HG02588 (cell line): ENCODE measurements at regions not wholly inside any gene's neighbourhood (a gene's known extent, or its start where the extent isn't known, plus 50 kb on each side); places are given as distances from the start of the nearest gene placed in this dataset.

ENCODE experiments used
- ATAC-seq: cut with Tn5 transposase; IDR thresholded peaks from one replicate; pipeline ENCODE4 v1.9.1; 2021; ENCODE audit warnings: mild to moderate bottlenecking, moderate library complexity; ENCODE audit not compliant: unreplicated experiment

DNA sequence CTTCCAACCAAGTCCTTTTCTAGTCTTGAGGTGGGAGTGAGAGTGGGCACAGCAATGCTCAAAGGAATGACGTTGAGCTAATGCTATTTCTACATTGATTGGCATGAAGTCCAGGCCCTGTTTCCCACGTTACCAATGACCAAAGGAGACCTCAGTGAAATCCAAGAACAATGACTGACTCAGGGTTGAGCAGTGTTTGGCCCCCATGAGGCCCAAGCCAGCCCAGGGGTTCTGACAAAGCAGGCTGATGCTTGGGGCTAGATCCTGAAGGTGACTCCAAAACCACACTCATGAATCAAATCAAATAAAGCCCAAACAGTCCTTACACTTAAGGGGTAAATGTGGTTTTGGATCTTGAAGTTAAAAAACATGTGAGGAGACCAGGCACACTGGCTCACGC lies 278.5 kb upstream of the GJB5 start:
- no peak for ATAC-seq

DNA sequence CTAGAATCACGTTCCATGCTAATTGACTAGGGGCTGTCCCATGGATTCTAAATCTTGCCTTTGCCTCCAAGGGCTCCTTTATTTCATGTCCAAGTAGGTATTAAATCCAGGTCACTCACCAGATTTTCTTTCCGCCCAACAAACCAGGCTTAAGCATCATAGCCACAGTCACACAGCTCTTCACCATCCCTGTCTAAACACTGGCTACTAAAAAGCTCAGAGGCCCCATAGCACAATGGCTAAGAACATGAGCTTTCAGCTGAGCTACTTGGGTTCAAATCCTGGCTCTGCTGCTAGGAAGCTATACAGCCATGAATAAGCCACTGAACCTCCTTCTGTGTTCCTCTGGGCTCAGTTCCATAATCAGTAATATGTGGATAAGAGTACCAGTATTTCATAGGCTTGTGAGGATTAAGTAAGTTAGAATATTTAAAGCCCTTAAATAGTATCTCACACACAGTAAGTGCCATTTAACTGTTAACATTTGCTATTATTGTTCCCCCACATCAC lies 277.2 kb upstream of the GJB5 start:
- no peak for ATAC-seq

GRCh38 chr1:34478515-34479076 lies 276.3 kb upstream of the GJB5 start:
- no peak for ATAC-seq

GRCh38 chr1:34479731-34480130 lies 275.1 kb upstream of the GJB5 start:
- no peak for ATAC-seq

DNA sequence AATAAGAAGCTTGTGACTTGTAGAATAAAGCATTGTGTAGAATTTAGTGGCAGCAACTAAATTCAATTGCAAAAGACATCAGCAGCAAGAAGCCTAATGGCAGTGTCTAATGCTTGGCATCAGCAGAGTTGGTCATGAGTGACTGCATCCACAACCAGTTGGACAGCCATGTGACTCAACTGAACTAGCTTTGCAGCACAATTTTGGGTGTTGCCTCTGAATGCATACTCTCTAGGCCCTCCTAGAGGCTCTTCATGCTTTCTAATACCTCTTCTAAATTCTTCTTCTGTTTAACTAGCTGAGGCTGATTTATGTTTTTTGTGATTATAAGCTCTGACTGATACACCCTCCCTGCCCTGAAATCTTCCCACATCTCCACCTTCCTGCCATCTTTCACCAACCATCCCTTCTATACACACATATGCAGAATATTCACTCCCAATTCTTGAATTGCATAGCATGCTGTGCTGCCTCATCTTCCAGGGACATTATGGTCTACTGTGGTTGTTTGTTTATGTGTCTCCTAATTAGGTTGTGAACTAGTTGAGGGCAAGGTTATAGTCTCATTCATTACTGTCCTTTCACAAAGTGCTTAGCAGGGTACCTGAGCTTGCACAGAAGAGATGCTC lies 266.7 kb upstream of the GJB5 start:
- no peak for ATAC-seq

DNA sequence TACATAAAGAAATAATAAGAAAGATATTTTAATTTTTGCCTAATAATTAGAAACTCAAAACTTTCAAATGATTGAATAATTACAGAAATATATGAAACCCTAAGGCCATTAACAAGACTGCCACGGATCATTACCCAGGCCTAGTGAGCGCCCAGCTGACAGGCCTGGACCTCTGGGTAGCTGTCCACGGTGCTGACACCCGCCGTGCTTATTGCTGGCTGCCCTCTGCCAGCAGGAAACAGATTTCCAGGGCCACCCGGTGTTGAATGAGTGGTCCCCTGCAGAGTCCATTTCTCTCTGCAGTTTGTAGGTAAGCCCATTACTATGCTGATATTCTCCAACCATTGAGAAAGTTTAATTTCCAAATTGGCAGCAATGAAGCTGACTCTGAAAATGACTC lies 254.4 kb upstream of the GJB5 start:
- no peak for ATAC-seq

- no peak for ATAC-seq
These were observed 243.0 kb upstream of the GJB5 start for GRCh38 chr1:34511802-34512201.

GRCh38 chr1:34518146-34518699 lies 236.6 kb upstream of the GJB5 start:
- ATAC-seq = no peak

DNA sequence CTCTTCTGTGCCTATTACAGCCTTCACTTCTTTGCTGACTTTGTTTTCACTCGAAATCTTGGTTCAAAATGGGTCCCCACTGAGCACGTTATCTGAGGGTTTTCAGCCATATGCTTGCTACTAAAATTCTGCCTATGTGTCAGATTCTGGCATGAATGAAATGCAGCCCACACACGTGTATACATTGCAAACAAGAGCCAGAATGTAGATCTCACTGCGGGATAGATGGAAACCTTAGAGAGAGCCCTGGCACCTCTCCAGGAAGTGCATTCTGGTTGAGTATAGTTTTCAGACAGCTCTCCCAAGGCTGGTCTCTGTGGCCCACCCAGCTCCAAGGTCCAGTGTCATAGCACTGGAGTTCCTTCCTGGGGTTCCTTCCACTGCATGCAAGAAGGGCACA lies 234.7 kb upstream of the GJB5 start:
- no peak for ATAC-seq

DNA sequence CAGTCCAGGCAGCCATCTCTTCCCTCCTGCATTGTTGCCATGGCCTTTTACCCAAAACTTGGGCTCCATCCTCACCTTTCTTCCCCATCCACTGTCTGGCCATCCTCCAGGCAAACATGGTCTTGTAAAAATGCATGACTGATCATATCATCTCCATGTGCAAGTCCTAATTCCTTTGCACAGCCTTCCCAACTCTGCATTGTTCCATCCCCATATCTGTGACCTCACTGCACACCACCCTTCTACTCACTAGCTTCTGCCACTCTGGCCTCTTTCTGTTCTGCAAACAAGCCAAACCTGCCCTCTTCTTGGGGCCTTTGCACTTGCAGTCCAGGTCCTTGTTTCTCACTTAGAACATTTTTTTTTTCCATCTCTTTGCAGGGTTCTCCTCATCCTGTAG lies 230.1 kb upstream of the GJB5 start:
- no peak for ATAC-seq

- peak; percentile 47 for ATAC-seq
These were observed 224.7 kb upstream of the GJB5 start for GRCh38 chr1:34529935-34530859.

DNA sequence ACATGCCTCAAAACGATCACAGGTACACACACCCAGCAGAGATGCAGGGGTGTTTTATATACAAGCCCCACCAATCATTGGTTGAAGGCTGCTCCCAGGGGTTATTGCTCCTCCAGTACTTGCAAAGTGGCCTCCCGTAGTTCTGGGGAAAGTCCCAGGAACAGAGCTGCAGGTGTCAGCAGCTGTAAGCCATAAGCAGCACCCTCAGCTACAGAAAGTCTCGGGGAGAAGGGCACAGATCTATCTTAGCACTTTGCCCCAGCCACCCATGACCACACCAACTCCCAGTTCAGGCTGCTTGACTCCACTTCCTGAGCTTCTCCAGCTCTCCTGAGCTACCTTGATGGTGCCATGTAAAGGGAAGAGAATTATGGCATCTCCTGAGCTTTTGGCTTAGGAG lies 222.7 kb upstream of the GJB5 start:
- ATAC-seq = peak; percentile 67

- no peak for ATAC-seq
These were observed 216.4 kb upstream of the GJB5 start for GRCh38 chr1:34538481-34538880.

DNA sequence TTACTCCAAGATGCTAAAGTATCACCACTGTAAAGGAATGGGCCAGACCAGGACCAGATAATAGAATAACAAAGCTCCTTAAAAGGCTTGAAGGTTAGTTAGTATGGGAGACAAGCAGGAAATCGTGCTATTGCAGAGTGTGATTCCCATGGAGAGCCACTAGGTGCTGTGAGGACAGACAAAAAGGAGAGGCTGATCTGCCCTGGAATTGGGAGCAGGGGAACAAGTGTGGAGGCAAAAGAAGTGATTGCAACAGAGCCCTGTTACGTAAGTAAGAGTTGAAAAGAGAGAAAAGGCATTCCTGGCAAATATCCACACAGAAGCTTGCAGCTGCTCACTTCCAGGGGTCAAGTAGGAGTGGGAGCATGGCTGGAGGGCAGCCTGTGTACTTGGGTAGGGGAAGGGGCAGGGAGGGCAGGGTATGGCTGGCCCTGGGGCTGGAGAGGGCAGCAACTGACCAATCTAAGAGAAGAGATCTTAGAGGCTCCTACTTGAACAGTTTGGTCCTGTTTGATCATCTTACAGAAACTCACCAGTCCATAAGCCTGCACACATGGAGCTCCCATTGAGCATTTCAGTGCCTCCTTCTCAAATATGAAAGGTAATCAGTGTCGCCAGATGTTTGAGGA lies 207.7 kb upstream of the GJB5 start:
- no peak for ATAC-seq

DNA sequence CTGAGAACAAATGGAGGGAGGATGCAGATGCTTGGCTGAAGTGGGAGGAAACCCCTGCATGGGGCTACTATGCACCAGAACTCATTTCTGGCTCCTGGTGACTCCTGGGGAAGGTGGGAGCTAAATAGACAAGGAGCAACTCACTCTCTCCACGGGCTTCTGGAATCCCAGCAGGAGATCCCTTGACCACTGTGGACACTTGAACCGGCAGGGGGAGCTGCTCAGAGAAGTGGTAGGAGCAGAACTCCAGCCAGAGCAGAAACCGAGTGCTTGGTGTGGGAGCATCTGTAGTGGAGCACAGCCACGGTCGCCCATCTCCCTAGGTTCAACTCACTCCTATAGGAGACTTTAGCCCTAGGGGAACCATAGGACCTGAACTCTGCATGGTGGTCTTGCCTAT lies 205.6 kb upstream of the GJB5 start:
- no peak for ATAC-seq

GRCh38 chr1:34578306-34578705 lies 176.5 kb upstream of the GJB5 start:
- no peak for ATAC-seq

GRCh38 chr1:34582356-34582755 lies 172.5 kb upstream of the GJB5 start:
- no peak for ATAC-seq

DNA sequence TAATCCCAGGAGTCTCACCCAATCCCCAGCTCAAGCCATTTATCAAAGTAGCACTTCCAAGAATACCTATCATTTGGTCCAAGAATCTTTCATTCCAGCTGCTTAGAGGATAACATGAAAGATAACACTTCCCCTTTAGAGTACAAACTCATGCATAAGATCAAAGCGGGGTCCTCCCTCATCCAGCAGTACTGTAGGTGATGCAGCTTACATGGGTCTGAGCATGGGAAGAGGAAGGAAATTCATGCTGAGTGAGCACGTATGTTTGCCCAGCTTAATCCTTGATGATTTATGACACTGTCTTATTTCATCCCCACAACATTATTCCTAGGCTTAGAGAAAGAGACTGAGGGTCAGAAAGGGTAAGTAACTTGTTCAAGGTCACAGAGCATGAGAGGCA lies 167.1 kb upstream of the GJB5 start:
- no peak for ATAC-seq

GRCh38 chr1:34590211-34590623 lies 164.6 kb upstream of the GJB5 start:
- ATAC-seq = no peak

DNA sequence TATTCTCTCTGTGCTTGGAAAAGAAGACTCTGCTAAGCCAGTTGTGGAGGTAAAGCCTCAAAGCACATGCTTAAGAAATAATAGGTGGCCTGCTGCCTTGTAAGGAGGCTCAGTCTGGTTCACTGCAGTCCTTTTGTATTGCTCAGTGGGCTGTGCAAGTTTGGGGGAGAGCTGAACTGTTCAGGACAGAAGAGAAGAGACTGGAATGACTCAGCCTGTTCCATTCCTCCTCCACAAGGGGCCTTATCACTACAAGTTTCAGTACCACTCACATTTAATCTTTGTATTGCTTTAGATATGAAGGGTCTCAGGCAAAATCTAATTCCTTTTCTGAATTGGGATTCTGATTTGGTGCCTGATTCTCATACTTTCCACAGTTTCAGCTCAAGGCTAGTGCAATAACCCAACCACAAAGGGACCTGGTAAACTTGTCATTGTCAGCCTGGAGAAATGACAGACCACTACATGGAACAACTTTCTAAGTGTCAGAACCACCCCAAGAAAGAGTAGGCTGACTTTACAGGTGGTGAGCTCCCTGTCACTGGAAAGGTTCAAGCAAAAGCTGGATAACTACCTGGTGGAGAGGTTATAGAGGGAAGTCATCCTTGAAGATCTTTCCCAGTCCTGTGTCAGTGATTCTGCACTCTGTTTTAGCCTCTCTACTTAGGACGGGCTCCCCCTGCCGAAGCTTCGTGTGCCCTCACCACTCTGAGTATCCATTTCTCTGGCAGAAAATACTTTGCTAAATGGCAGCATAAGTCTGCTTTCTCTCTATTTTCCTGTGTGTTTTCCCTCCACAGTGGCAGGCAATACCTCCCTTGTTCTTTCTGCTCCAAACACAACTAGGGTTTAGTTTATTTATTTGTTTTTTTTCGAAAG lies 162.9 kb upstream of the GJB5 start:
- no peak for ATAC-seq
